ENCODE measurements at regions not wholly inside any gene's neighbourhood (a gene's known extent, or its start where the extent isn't known, plus 50 kb on each side); places are given as distances from the start of the nearest gene placed in this dataset.

DNA sequence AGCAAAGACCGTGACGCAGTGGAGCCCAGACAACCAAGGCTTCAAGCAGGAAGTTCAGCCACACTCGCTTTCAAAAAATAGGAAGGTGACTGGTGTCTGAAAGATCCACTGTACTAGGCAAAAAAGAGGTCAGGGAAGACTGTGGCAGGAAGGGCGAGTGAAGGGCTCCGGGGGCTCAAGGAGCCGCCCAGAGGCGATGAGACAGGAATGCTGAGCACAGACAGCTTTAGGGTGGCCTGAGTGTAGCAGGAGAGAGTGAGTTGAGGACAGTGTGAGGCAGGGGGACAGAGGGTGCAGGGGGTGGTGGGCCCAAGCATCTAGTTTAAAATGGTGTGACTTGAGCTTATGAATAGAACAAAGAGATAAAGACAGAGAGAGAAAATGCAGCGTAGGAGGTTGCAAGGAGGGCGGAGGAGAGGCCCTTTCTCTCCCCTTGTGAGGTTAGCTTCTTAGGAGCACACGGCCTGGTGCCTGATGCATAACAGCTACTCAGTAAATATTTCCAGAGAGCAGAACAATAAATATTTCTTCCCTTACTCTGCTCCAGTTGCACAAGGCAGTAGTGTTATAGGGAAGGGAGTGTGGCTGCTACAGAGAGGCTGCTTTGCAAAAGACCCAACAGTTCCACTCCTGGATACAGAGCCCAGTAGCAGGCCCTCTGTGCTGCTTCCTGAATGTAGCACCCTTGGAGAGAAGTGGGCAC lies 789.7 kb upstream of the RAB6C start:
- TF ChIP-seq, protein P1, sequence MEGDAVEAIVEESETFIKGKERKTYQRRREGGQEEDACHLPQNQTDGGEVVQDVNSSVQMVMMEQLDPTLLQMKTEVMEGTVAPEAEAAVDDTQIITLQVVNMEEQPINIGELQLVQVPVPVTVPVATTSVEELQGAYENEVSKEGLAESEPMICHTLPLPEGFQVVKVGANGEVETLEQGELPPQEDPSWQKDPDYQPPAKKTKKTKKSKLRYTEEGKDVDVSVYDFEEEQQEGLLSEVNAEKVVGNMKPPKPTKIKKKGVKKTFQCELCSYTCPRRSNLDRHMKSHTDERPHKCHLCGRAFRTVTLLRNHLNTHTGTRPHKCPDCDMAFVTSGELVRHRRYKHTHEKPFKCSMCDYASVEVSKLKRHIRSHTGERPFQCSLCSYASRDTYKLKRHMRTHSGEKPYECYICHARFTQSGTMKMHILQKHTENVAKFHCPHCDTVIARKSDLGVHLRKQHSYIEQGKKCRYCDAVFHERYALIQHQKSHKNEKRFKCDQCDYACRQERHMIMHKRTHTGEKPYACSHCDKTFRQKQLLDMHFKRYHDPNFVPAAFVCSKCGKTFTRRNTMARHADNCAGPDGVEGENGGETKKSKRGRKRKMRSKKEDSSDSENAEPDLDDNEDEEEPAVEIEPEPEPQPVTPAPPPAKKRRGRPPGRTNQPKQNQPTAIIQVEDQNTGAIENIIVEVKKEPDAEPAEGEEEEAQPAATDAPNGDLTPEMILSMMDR (IDR thresholded peaks at IDR 0.05; ENCODE audit: low read depth, low read length, poor library complexity, severe bottlenecking), result no peak
- no peak for TF ChIP-seq EZH2phosphoT487 (IDR thresholded peaks at IDR 0.05; ENCODE audit: borderline replicate concordance, low read length)

Data from DOHH2 (cell line).